Breast epithelium (tissue), 3 donors: ENCODE measurements at regions not wholly inside any gene's neighbourhood (a gene's known extent, or its start where the extent isn't known, plus 50 kb on each side); places are given as distances from the start of the nearest gene placed in this dataset.

Experiments used
- CTCF ChIP-seq, 3 donors: fragments of 450-650 bp; IDR thresholded peaks; one replicate each; pipeline ENCODE4 v1.5.1; 2016 to 2017; ENCODE audit warnings: antibody characterized with exemption in 3 of 3, mild to moderate bottlenecking in 3 of 3, moderate library complexity in 3 of 3
- POLR2AphosphoS5 ChIP-seq, 3 donors: sonication (generic); formaldehyde crosslinking; IDR thresholded peaks; one replicate each; pipeline ENCODE4 v1.6.1; 2017; ENCODE audit warnings: antibody characterized with exemption in 3 of 3

GRCh38 chr2:234363011-234363487 is 133.8 kb downstream of the ARL4C start:
- TF ChIP-seq CTCF (IDR thresholded peaks at IDR 0.05) (no peak), POLR2AphosphoS5 (IDR thresholded peaks at IDR 0.05) (no peak)
